Neural crest cell (in vitro differentiated cells): ENCODE measurements at regions not wholly inside any gene's neighbourhood (a gene's known extent, or its start where the extent isn't known, plus 50 kb on each side); places are given as distances from the start of the nearest gene placed in this dataset.
"Not testable (repeated sequence)": the region's sequence is repeated elsewhere in the genome, so short reads cannot be mapped to it uniquely, and the experiment has no call there.

Experiments used
- DNase-seq: peaks from one replicate; pipeline ENCODE4 v3.0.0; 2021; ENCODE audit warnings: low read depth, mixed read lengths, low spot score
- H3K27ac Mint-ChIP-seq: one replicate; pipeline ENCODE4 v1.8.0; 2021; ENCODE audit warnings: mild to moderate bottlenecking, mixed read lengths; ENCODE audit not compliant: unreplicated experiment
- H3K27me3 Mint-ChIP-seq: 2 replicates; pipeline ENCODE4 v1.8.0; 2021; ENCODE audit warnings: low read depth, mild to moderate bottlenecking, mixed read lengths
- H3K36me3 Mint-ChIP-seq: 2 replicates; pipeline ENCODE4 v1.8.0; 2021; ENCODE audit warnings: low read depth, mild to moderate bottlenecking, mixed read lengths
- H3K4me1 Mint-ChIP-seq: 2 replicates; pipeline ENCODE4 v1.8.0; 2021; ENCODE audit warnings: mixed read lengths
- H3K4me3 Mint-ChIP-seq: one replicate; pipeline ENCODE4 v1.8.0; 2021; ENCODE audit warnings: mild to moderate bottlenecking, mixed read lengths
- H3K9me3 Mint-ChIP-seq: 2 replicates; pipeline ENCODE4 v1.8.0; 2021; ENCODE audit warnings: mixed read lengths
- TF ChIP-seq, protein P1 (sequence below): fragments of 200-600 bp; sonication (generic); conservative IDR thresholded peaks from 2 replicates; pipeline ENCODE4 v1.5.0; 2021; ENCODE audit warnings: antibody characterized with exemption, mild to moderate bottlenecking

DNA sequence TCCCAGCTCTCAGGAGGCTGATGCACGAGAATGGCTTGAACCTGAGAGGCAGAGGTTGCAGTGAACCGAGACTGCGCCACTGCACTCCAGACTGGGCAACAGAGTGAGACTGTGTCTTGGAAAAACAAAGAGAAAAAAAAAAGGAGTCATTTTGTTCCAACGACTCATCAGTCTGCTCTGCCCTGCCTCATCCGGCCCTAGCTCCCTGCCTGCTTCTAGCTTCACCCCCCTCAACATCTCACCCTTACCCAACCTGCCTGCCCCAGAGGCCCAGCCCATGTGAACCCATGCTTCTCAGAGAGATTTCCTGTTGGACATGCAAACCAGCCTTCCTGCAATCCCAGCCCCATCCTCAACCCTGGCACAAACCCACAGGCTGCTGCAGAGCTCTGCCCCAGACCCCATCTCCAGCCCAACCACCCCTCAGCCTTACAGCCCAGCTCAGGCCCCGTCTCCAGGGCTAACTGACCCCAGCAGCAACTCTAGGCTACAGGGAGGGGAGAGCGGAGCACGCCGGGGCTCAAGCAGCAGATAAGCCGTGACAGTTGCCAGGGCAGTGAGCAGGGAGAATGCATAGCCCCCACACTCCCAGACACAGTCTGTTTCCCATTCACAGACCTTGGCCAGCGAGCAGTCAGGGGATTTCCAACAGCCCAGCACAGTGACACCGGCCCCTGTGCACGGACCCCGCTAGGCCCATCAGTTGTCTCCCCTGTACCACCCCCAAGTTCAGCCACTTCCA is 86.0 kb upstream of the KCTD7 start:
- H3K27ac Mint-ChIP-seq: peak overlapping the region; percentile 92
- TF ChIP-seq, protein P1, sequence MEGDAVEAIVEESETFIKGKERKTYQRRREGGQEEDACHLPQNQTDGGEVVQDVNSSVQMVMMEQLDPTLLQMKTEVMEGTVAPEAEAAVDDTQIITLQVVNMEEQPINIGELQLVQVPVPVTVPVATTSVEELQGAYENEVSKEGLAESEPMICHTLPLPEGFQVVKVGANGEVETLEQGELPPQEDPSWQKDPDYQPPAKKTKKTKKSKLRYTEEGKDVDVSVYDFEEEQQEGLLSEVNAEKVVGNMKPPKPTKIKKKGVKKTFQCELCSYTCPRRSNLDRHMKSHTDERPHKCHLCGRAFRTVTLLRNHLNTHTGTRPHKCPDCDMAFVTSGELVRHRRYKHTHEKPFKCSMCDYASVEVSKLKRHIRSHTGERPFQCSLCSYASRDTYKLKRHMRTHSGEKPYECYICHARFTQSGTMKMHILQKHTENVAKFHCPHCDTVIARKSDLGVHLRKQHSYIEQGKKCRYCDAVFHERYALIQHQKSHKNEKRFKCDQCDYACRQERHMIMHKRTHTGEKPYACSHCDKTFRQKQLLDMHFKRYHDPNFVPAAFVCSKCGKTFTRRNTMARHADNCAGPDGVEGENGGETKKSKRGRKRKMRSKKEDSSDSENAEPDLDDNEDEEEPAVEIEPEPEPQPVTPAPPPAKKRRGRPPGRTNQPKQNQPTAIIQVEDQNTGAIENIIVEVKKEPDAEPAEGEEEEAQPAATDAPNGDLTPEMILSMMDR: no peak
- H3K27me3 Mint-ChIP-seq: no peaks in the 10 kb centered on the region
- peaks cover 5% of the 10 kb centered on the region for H3K36me3 Mint-ChIP-seq
- no peaks in the 10 kb centered on the region for H3K9me3 Mint-ChIP-seq
- H3K4me3 Mint-ChIP-seq: no peak overlapping the region
- DNase-seq: no peak
- H3K4me1 Mint-ChIP-seq: peaks cover 15% of the 10 kb centered on the region

DNA sequence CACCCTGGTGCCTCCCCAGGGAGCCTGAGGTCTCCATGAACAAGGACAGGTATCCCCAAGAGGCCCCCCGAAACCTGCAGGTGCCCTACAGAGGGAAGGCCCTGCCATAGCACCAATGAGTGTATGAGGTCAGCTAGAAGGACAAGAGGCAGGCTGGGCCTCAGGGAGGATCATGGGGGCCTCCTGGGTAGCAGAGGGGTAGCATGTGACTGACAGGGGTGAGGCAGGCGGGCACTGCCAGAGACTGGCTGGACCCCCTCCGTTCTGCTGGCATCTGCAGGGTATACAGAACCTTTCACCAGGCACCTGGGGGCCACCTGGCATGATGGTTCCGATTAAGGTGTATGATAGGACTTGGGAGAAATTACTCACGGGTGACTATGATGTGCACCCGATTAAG is 79.2 kb upstream of the KCTD7 start:
- no peaks in the 10 kb centered on the region for H3K4me1 Mint-ChIP-seq
- H3K9me3 Mint-ChIP-seq: no peaks in the 10 kb centered on the region
- peaks cover 10% of the 10 kb centered on the region for H3K36me3 Mint-ChIP-seq
- no peak overlapping the region for H3K4me3 Mint-ChIP-seq
- H3K27me3 Mint-ChIP-seq: no peaks in the 10 kb centered on the region
- DNase-seq: no peak
- TF ChIP-seq, protein P1: no peak
- H3K27ac Mint-ChIP-seq: no peak overlapping the region

DNA sequence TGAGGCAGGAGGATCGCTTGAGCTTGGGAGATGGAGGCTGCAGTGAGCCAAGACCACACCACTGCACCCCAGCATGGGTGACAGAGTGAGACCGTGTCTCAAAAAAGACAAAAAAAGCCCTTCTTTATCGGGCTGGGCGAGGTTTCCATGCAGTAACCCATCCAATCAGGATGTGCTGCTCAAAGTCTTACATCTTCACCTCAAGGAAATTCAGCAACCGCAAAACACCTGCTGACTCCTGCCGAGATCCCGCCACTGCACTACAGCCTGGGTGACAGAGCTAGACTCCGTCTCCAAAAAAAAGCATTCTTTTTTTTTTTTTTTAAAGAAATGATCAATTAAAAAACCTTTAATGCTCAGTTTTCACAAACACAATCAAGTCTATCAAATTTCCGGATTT is 75.7 kb upstream of the KCTD7 start:
- H3K4me1 Mint-ChIP-seq: no peaks in the 10 kb centered on the region
- H3K9me3 Mint-ChIP-seq: no peaks in the 10 kb centered on the region
- no peak overlapping the region for H3K27ac Mint-ChIP-seq
- no peaks in the 10 kb centered on the region for H3K27me3 Mint-ChIP-seq
- no peak overlapping the region for H3K4me3 Mint-ChIP-seq
- no peak for DNase-seq
- TF ChIP-seq, protein P1: no peak
- peaks cover 12% of the 10 kb centered on the region for H3K36me3 Mint-ChIP-seq

DNA sequence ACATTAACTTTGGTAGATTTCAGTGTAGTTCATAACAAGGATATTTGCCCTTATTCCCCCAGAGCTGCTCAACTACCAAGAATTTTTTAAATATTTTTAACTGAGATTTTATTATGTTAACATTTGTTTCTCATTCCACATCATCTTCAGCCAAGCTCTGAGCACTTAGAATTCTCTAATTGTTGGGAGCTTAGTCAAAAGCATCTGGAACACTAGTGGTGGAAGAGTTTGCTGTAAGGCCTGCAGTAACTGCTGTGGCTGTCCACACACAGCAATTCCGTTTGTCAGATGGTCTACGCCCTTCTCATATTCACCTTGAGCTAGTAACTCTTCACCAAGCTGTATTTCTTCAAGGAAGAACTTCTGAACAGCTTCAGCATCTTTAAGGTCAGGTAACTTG is 75.0 kb upstream of the KCTD7 start:
- not testable (repeated sequence) for H3K4me1 Mint-ChIP-seq, H3K27ac Mint-ChIP-seq, DNase-seq, H3K9me3 Mint-ChIP-seq, H3K27me3 Mint-ChIP-seq, H3K4me3 Mint-ChIP-seq, H3K36me3 Mint-ChIP-seq

DNA sequence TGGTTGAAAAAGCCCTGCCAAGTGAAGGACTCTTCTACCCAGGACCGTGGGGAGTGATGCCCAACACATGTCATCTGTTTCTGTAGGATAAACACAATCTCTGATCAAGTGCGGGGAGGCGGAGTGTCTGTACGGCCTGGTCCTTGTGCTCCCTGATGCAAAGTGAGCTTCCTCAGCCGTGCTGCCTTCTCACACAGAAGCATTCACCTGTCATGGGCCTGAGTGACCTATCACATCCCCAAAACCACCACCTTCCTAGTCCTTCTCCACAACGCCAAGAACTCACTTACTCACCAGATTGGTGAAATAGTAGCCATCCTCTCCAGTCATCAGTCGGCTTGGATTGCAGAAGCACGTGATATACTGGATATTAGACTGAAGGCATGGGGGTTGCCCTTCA is 74.4 kb upstream of the KCTD7 start:
- H3K36me3 Mint-ChIP-seq, H3K27me3 Mint-ChIP-seq, H3K4me3 Mint-ChIP-seq, H3K27ac Mint-ChIP-seq, H3K4me1 Mint-ChIP-seq, DNase-seq, H3K9me3 Mint-ChIP-seq: not testable (repeated sequence)

DNA sequence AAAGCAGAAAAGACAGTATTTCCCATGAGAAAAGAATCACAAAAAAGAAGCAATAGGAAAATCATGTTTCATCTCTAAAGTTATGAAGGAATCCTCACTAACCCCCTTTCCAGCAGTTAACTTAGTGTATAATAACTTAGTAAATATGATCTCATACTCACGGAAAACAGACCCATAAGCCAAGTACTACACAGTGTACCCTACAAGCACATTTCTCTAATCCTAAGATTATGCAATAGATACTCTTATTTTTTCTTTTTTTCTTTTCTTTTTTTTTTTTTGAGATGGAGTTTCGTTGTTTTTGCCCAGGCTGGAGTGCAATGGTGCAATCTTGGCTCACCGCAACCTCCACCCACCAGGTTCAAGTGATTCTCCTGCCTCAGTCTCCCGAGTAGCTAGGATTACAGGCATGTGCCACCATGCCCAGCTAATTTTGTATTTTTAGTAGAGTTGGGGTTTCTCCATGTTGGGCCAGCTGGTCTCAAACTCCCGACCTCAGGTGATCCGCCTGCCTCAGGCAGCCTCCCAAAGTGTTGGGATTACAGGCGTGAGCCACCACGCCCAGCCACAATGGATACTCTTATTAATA is 73.7 kb upstream of the KCTD7 start:
- not testable (repeated sequence) for H3K36me3 Mint-ChIP-seq, H3K27me3 Mint-ChIP-seq, DNase-seq, H3K4me3 Mint-ChIP-seq, H3K4me1 Mint-ChIP-seq, H3K9me3 Mint-ChIP-seq, H3K27ac Mint-ChIP-seq

DNA sequence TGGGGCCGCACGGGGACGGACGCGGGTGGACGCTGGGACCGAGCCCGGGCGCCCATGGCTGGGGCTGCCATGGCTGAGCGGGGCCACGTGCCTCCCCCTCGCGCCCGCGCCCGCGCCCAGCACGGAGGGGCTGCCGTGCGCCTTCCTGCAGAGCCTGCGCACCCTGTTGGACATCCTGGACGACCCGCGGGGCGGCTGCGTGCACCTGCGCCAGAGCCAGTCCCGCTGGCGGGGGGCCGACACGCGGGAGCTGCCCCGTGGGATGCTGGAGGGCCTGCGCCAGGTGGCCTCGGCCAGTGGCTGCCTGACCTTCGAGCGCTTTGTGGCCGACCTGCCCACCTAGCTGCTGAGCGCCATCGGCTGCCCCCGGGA is 72.5 kb upstream of the KCTD7 start:
- Mint-ChIP-seq H3K27ac (no peak overlapping the region), H3K4me1 (no peaks in the 10 kb centered on the region), H3K4me3 (no peak overlapping the region), H3K9me3 (no peaks in the 10 kb centered on the region), H3K36me3 (peaks cover 7% of the 10 kb centered on the region), H3K27me3 (no peaks in the 10 kb centered on the region)
- no peak for DNase-seq
- TF ChIP-seq, protein P1: no peak
